WI38 (cell line): ENCODE measurements at regions not wholly inside any gene's neighbourhood (a gene's known extent, or its start where the extent isn't known, plus 50 kb on each side); places are given as distances from the start of the nearest gene placed in this dataset.

ENCODE experiments used
- H3K4me3 ChIP-seq: 2 replicates; pipeline ENCODE4 v1.5.1; 2011; ENCODE audit warnings: low read depth, mild to moderate bottlenecking, control low read depth, low read length
- CTCF ChIP-seq: IDR thresholded peaks from 2 replicates; pipeline ENCODE4 v1.5.1; 2012; ENCODE audit warnings: low read depth, mild to moderate bottlenecking, control low read depth, low read length

GRCh38 chr5:113652161-113652560 is 138.7 kb downstream of the YTHDC2 start:
- no peak overlapping the region for H3K4me3 ChIP-seq
- no peak for TF ChIP-seq CTCF

DNA sequence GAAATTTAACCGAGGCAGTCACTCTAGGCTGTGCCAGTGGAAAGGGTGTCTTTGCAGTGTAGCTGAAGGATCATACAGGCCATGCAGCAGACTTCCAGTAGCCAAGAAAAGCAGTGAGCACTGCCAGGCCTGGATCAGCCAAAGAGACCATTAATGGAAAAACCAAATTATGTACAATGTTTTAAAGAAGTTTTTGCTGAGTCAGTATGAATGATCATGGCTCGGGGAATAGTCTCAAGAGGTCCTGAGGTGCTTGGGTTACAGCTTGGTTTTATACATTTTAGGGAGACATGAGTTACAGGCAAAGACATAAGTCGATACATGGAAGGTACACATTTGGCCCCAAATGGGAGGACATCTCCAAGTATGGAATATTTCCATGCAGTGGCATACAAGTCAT is 141.3 kb downstream of the YTHDC2 start:
- no peak for TF ChIP-seq CTCF

GRCh38 chr5:113660206-113660605 is 146.7 kb downstream of the YTHDC2 start:
- no peak for TF ChIP-seq CTCF
- H3K4me3 ChIP-seq: no peak overlapping the region

More for the DNA sequence above, 141.3 kb downstream of the YTHDC2 start:
- no peak overlapping the region for H3K4me3 ChIP-seq

DNA sequence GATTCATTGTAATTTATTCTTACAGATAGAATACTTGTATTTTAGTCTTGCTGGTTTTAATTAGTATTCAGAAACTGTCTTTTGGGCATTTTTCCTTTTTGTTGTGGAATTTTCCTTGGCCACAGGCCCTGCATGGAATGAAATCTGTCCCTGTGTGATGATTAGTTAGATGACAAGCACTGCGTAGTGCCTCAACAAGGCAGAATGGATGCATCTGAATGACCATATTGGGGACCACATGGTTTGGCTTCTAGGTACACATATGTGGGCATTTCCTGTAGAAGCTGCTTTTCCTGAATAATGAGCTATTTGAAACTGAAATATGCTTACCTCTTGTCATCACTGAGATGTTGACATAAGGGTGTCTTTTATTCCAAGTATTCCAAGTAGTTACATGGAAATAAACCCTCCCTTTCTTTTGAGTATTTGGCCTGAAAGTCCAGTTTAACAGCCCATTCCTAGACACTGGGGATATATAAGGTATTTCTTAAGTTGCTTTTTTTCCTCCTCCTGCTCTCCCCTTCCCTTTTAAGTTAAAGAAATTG is 147.3 kb downstream of the YTHDC2 start:
- no peak for TF ChIP-seq CTCF
- no peak overlapping the region for H3K4me3 ChIP-seq

DNA sequence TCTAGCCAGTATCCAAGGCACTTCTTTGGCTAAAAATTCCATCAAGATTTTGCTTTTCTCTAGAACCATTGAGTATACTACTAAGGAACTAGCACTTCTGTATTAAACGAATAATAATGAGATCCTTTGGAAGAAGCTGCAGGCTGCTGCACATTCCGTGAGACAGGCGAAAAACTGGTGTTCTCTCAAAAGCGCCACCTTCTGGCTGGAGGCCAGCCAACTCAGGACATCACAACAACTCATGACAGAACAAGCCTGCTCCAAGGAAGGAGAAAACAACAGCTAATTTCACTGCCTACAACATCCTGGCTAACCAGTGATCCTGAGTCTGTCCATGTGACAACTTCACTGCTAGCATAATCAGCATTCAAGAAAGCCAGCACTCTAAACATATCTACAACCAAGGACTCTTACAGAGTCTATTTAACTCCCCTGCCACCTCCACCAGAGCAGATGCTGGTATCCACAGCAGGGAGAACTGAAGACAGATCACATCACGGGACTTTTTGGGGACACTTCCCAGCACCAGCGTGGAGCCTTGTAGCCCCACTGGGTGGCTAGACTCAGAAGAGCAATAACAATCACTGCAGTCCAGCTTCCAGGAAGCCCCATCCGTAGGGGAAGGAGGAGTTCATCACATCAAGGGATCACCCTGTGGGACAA is 150.5 kb downstream of the YTHDC2 start:
- no peak for TF ChIP-seq CTCF

GRCh38 chr5:113673041-113673440 is 159.5 kb downstream of the YTHDC2 start:
- TF ChIP-seq CTCF: no peak
- no peak overlapping the region for H3K4me3 ChIP-seq

More for the DNA sequence above, 150.5 kb downstream of the YTHDC2 start:
- H3K4me3 ChIP-seq: no peak overlapping the region

DNA sequence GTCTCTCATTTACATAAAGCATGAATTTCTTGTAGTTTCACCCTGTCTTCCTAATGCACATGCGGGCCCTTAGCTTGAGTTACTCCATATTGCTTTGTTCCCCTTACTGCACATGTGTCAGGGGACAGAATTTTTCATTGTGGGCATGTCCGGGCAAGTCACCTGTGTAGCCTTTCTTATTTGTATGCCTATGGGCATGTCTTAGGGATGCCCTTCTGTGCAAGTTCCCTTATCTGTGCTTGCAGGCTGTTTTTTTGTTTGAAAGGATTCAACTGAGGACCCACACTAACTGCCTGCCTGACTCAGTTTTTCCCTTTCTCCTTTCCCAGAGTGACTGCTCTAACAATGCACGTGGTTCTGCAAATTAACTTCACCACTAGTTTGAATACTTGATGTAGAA is 161.7 kb downstream of the YTHDC2 start:
- no peak for TF ChIP-seq CTCF
- no peak overlapping the region for H3K4me3 ChIP-seq
